ENCODE measurements at regions not wholly inside any gene's neighbourhood (a gene's known extent, or its start where the extent isn't known, plus 50 kb on each side); places are given as distances from the start of the nearest gene placed in this dataset.

DNA sequence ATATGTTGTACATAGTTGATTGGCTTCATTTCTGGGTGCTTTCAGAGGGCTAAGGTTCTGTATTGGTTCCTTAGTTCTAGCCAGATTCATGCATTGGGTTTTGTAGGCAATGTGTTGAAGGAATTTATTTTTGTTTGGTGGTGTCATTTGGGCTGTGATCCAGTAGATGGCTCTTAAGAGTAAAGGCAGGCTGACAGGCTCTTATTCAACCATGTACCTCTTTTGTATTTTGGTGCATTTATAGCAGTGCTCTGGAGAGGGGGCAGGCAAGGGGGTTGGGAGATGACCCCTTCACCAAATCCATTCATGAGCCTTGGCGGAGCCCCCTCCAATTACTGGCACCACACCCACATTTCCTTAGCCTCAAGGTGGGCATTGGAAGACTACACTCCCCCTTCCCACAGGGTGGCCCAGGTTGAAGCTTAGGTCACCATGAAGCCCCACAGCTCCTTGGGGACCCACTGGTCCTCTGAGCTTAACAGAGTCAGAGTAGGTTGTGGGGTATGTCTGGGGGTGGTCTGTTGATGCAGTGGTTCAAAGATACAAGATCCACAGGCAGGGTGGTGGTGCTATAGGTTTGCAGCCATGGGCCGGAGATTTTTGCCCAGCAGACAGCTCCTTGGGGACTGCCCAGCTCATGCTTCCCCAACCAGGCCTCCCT lies 143.0 kb upstream of the GNPDA2 start:
- TF ChIP-seq POLR2A (IDR thresholded peaks at IDR 0.05; ENCODE audit: low read length) (no peak), GATA1 (IDR thresholded peaks at IDR 0.05; ENCODE audit: low read depth, low read length) (no peak)
